ENCODE measurements at regions not wholly inside any gene's neighbourhood (a gene's known extent, or its start where the extent isn't known, plus 50 kb on each side); places are given as distances from the start of the nearest gene placed in this dataset.

- TF ChIP-seq CTCF (conservative IDR thresholded peaks at IDR 0.05): no peak
- no peak for TF ChIP-seq ZFX (IDR thresholded peaks at IDR 0.05)
These were observed 52.1 kb upstream of the GCSH start for GRCh38 chr16:81148277-81148676.
